ENCODE measurements at regions not wholly inside any gene's neighbourhood (a gene's known extent, or its start where the extent isn't known, plus 50 kb on each side); places are given as distances from the start of the nearest gene placed in this dataset.

DNA sequence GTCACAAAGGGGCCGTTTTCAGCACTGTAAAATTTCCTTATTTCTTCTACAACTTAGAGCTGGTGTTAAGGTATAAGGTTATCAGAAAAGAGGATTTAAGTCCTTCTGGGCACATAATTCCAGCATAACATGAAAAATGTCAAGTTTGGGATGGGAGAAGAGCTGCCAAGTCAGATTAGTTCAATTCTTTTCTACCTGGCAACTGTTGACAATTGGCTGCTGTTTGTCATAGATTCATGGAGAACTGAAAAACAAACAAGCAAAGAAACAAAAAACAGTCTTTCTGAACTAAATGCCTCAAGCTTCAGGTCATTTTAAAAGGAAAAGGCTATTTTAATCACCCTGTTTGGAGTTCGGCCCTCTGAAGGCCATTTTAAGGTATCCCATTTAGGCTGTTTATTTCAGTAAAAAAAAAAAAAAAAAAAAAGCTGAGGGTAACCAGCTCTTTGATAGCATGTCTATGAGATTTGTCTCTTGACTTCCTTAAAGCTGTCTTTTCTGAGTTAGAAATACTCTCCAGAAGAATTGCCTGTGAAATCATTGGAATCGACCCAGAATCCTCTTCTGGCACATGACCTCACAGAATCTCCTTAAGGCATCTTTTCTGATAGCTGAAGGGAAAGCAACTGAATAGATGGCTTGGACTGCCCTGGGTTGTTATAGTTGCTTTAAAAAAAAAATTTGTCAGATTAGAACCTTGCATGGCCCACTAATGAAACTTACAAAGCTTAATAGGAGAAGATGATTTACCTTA is 173.3 kb downstream of the SEMA6D start:
- no peak for TF ChIP-seq EZH2 (optimal IDR thresholded peaks at IDR 0.05; ENCODE audit: low read depth, low read length)
- TF ChIP-seq, protein P1, sequence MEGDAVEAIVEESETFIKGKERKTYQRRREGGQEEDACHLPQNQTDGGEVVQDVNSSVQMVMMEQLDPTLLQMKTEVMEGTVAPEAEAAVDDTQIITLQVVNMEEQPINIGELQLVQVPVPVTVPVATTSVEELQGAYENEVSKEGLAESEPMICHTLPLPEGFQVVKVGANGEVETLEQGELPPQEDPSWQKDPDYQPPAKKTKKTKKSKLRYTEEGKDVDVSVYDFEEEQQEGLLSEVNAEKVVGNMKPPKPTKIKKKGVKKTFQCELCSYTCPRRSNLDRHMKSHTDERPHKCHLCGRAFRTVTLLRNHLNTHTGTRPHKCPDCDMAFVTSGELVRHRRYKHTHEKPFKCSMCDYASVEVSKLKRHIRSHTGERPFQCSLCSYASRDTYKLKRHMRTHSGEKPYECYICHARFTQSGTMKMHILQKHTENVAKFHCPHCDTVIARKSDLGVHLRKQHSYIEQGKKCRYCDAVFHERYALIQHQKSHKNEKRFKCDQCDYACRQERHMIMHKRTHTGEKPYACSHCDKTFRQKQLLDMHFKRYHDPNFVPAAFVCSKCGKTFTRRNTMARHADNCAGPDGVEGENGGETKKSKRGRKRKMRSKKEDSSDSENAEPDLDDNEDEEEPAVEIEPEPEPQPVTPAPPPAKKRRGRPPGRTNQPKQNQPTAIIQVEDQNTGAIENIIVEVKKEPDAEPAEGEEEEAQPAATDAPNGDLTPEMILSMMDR (IDR thresholded peaks at IDR 0.05; ENCODE audit: low read length), result no peak
- TF ChIP-seq EZH2phosphoT487 (IDR thresholded peaks at IDR 0.05; ENCODE audit: low read length), result no peak
